Mononuclear cell (primary cell): ENCODE measurements at regions not wholly inside any gene's neighbourhood (a gene's known extent, or its start where the extent isn't known, plus 50 kb on each side); places are given as distances from the start of the nearest gene placed in this dataset.

Experiments
- H3K27me3 ChIP-seq: 2 replicates; pipeline ENCODE4 v1.6.0; 2011; ENCODE audit warnings: low read length, control low read depth; ENCODE audit not compliant: insufficient read depth
- H3K4me1 ChIP-seq: 2 replicates; pipeline ENCODE4 v1.5.1; 2011; ENCODE audit warnings: mild to moderate bottlenecking, low read length, control low read depth; ENCODE audit not compliant: insufficient read depth
- H3K4me3 ChIP-seq: 2 replicates; pipeline ENCODE4 v1.5.1; 2011; ENCODE audit warnings: mild to moderate bottlenecking, low read length, moderate library complexity
- H3K9me3 ChIP-seq: 2 replicates; pipeline ENCODE4 v1.5.1; 2011; ENCODE audit warnings: low read depth, mild to moderate bottlenecking, control low read depth, low read length

- no peaks in the 10 kb centered on the region for H3K9me3 ChIP-seq
- no peaks in the 10 kb centered on the region for H3K4me1 ChIP-seq
- H3K4me3 ChIP-seq: no peak overlapping the region
- H3K27me3 ChIP-seq: no peaks in the 10 kb centered on the region
These were observed 509.8 kb downstream of the BUD13 start for GRCh38 chr11:116263019-116263418.

- H3K27me3 ChIP-seq: no peaks in the 10 kb centered on the region
- H3K4me1 ChIP-seq: no peaks in the 10 kb centered on the region
- no peak overlapping the region for H3K4me3 ChIP-seq
- H3K9me3 ChIP-seq: no peaks in the 10 kb centered on the region
These were observed 510.4 kb downstream of the BUD13 start for GRCh38 chr11:116262370-116262769.

DNA sequence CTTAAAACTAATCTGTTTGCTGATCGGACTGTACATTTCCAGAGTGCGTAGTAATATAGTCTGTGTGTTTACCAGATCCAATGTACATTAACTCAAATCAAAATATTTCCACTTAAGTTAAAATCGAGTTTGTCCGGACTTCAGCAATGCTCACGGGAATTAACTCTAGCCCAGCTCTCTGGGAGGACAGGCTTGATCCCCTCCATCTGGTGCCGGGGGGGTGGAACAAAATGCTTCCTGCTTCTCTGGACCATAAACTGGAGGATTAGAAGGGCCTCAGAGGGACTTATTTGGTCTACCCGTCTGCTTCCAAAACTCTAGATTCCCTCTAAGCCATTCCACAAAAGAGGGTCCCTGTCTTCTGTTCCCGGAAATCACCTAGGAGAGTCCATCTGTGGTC lies 511.2 kb downstream of the BUD13 start:
- no peaks in the 10 kb centered on the region for H3K27me3 ChIP-seq
- H3K4me1 ChIP-seq: no peaks in the 10 kb centered on the region
- H3K4me3 ChIP-seq: no peak overlapping the region
- H3K9me3 ChIP-seq: no peaks in the 10 kb centered on the region

GRCh38 chr11:116258821-116259220 lies 514.0 kb downstream of the BUD13 start:
- Histone ChIP-seq H3K9me3 (no peaks in the 10 kb centered on the region), H3K27me3 (no peaks in the 10 kb centered on the region), H3K4me1 (no peaks in the 10 kb centered on the region), H3K4me3 (no peak overlapping the region)

- Histone ChIP-seq H3K4me3 (no peak overlapping the region), H3K27me3 (no peaks in the 10 kb centered on the region), H3K9me3 (no peaks in the 10 kb centered on the region), H3K4me1 (no peaks in the 10 kb centered on the region)
These were observed 514.9 kb downstream of the BUD13 start for GRCh38 chr11:116257883-116258282.

DNA sequence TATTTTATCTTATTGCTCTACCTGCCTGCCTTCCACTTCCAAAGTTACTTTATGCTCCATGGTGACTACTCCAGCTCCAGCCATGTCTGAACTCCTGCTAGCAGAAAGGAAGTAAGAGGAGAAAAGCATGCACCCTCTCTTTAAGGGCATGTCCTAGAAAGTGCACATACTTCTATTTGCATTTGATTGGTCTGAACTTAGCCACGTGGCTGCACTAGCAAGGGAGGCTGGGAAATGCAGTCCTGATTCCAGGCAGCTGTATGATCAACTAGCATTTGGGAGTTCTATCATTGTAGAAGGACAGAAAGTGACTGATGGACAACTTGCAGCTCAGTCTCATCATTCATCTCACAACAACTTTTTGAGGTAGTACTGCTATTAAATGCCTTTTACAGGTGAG lies 515.7 kb downstream of the BUD13 start:
- no peaks in the 10 kb centered on the region for H3K9me3 ChIP-seq
- no peak overlapping the region for H3K4me3 ChIP-seq
- no peaks in the 10 kb centered on the region for H3K4me1 ChIP-seq
- no peaks in the 10 kb centered on the region for H3K27me3 ChIP-seq

- no peak overlapping the region for H3K4me3 ChIP-seq
- H3K4me1 ChIP-seq: no peaks in the 10 kb centered on the region
- H3K9me3 ChIP-seq: no peaks in the 10 kb centered on the region
- no peaks in the 10 kb centered on the region for H3K27me3 ChIP-seq
These were observed 516.6 kb downstream of the BUD13 start for GRCh38 chr11:116256215-116256614.

DNA sequence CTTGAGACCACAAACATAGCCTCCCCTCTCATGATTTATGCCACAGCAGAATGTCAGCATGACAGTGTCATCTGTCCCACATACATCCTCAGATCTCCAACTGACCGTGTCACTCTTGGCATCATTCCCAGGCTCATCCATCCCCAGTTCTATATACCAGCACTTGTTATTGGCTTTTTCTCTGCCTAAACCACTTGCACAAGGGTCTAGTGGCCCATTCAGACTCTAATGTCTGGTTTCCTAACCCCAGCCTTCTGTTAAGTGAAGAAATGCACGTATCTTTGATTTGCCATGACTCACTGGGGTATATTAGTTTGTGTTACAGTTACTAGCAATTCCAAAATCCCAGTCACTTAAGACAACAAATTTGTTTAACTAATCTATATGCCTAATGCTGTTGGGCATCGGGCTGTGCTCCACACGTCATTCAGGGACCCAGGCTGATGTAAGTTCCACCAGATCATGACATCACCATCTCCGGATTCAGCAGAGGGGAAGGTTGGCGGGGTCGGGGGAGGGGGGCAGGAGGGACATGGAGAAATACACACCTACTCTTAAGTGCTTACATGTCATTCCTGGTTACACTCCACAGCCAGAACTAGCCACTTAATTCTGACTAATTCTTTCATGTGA lies 517.4 kb downstream of the BUD13 start:
- Histone ChIP-seq H3K9me3 (no peaks in the 10 kb centered on the region), H3K27me3 (no peaks in the 10 kb centered on the region), H3K4me1 (no peaks in the 10 kb centered on the region), H3K4me3 (no peak overlapping the region)

DNA sequence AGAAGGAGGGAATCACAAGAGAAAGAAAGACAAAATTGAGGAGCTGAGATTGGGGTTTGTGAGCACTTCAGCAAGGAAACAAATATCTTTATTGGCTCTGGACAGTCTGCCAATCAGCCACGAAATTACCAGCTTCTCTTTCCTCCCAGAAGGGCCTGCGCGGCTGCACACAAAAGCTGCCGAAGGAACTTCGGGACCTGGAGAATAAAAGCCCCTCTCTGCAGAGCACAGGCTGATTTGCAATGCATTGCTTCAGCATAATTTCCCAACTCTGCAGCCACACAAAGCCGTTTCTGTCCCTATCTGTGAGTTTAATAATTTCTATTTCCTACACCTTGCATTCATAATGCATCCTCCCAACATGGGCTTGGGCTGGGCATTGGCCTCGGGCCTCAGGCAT lies 522.6 kb downstream of the BUD13 start:
- H3K4me1 ChIP-seq: no peaks in the 10 kb centered on the region
- H3K27me3 ChIP-seq: no peaks in the 10 kb centered on the region
- no peak overlapping the region for H3K4me3 ChIP-seq
- no peaks in the 10 kb centered on the region for H3K9me3 ChIP-seq

GRCh38 chr11:116249561-116249960 lies 523.2 kb downstream of the BUD13 start:
- Histone ChIP-seq H3K9me3 (no peaks in the 10 kb centered on the region), H3K4me3 (no peak overlapping the region), H3K4me1 (no peaks in the 10 kb centered on the region)

GRCh38 chr11:116244889-116245288 lies 527.9 kb downstream of the BUD13 start:
- Histone ChIP-seq H3K9me3 (no peaks in the 10 kb centered on the region), H3K27me3 (no peaks in the 10 kb centered on the region), H3K4me1 (no peaks in the 10 kb centered on the region), H3K4me3 (no peak overlapping the region)

More at GRCh38 chr11:116249561-116249960, 523.2 kb downstream of the BUD13 start:
- H3K27me3 ChIP-seq: no peaks in the 10 kb centered on the region

DNA sequence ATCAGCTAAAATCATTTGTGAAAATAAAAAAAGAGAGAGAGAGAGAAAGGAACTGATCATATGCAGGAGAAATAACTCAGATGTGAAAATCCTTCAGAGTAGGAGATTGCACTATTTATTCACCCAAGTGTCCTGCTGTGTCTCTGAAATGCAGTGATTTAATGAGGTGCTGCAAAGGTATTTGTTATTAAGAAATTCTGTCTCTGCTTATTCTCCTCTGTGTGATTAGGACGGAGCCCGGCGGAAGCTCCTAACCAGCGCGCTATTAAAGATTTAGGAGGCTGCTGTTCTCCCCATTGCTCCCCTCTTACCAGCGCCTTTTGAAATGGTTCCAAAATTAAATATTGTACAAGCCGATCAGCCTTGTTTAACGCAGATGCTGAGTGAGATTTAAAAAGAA lies 528.3 kb downstream of the BUD13 start:
- H3K27me3 ChIP-seq: no peaks in the 10 kb centered on the region
- no peaks in the 10 kb centered on the region for H3K4me1 ChIP-seq
- no peaks in the 10 kb centered on the region for H3K9me3 ChIP-seq
- no peak overlapping the region for H3K4me3 ChIP-seq

- Histone ChIP-seq H3K4me3 (no peak overlapping the region), H3K4me1 (no peaks in the 10 kb centered on the region), H3K9me3 (no peaks in the 10 kb centered on the region), H3K27me3 (no peaks in the 10 kb centered on the region)
These were observed 528.8 kb downstream of the BUD13 start for GRCh38 chr11:116243991-116244390.

DNA sequence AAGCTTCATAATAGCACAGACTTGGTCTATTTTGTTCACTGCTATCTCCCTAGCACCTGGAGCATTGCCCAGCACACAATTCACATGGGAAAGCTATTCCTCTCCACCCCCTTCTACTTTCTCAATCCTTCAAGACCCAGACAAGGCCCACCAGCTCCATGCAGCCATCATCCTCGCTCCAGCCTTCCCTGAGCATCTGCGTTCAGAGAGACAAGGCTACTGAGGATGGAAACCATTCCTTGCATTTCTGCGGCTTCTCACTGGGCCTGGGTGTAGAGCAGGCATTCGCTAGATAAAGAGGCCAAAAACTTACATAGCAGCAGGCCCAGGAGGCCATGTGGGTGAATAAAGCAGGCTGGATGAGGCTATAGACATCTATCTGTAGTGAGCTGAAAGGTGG lies 530.8 kb downstream of the BUD13 start:
- no peaks in the 10 kb centered on the region for H3K27me3 ChIP-seq
- no peak overlapping the region for H3K4me3 ChIP-seq
- no peaks in the 10 kb centered on the region for H3K9me3 ChIP-seq
- no peaks in the 10 kb centered on the region for H3K4me1 ChIP-seq

DNA sequence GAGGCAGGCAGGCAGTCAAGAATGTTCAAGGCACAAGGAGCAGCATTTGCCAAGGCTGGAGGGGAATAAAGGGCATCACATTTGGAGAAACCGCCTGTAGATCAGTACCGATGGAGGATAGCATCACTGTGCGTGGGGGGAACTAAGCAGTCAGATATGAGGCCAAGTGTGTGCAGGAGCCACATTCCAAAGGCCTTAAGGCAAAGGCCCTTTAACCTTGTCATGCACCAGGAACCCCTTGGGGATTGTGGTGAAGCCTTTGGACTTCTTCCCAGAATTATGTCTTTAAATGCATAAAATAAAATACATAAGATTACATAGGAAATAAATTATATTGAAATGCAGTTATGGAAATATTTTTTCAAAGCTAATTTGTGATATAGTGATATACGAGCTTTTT lies 532.1 kb downstream of the BUD13 start:
- Histone ChIP-seq H3K4me1 (no peaks in the 10 kb centered on the region), H3K4me3 (no peak overlapping the region), H3K27me3 (no peaks in the 10 kb centered on the region), H3K9me3 (no peaks in the 10 kb centered on the region)

- Histone ChIP-seq H3K9me3 (no peaks in the 10 kb centered on the region), H3K4me3 (no peak overlapping the region), H3K4me1 (no peaks in the 10 kb centered on the region), H3K27me3 (no peaks in the 10 kb centered on the region)
These were observed 533.5 kb downstream of the BUD13 start for GRCh38 chr11:116239247-116239646.
